NCI-H2171 (cell line): ENCODE measurements at regions not wholly inside any gene's neighbourhood (a gene's known extent, or its start where the extent isn't known, plus 50 kb on each side); places are given as distances from the start of the nearest gene placed in this dataset.

Source experiments
- DNase-seq: peaks from one replicate; lab custom pipeline; 2025; lab: John Stamatoyannopoulos, UW

DNA sequence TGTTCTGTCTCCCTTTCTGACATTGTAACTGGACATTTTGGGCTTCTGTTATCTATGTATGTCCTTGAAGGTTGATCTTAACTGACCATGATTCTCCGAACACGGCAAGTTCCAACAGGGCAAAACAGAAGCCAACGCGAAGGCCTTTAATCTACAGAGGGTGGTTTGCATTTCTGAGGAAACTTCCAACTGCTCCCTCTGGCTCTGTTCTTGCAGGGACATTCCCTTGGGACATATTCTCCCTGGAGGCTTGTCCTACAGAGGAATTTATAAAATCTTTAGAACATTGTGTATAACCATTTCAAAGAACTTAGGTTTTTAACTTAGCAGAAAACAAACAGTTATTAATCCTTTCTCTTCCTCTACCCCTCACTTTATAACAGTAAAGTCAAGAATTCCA lies 189.0 kb upstream of the CDYL start:
- no peak for DNase-seq

DNA sequence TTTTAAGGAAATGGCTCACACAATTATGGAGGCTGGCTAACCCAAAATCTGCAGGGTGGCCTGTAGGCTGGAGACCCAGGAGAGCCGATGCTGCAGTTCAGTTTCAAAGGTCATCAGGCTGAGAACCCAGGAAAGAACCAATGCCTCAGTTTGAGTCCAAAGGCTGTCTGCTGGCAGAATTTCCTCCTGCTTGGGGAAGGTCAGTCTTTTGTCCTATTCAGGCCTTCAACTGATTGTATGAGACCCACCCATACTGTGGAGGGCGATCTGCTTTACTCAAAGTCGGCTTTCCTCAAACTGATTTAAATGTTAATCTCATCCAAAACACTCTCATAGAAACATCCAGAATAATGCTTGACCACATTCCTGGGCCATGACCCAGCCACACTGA lies 189.7 kb upstream of the CDYL start:
- no peak for DNase-seq

- no peak for DNase-seq
Measured at GRCh38 chr6:4585682-4586468, 190.3 kb upstream of the CDYL start.

- no peak for DNase-seq
Measured at GRCh38 chr6:4584801-4585200, 191.4 kb upstream of the CDYL start.

- DNase-seq: no peak
Measured at GRCh38 chr6:4582506-4583417, 193.4 kb upstream of the CDYL start.

- DNase-seq: no peak
Measured at GRCh38 chr6:4581468-4582385, 194.5 kb upstream of the CDYL start.

- DNase-seq: no peak
Measured at GRCh38 chr6:4580361-4580760, 195.8 kb upstream of the CDYL start.

DNA sequence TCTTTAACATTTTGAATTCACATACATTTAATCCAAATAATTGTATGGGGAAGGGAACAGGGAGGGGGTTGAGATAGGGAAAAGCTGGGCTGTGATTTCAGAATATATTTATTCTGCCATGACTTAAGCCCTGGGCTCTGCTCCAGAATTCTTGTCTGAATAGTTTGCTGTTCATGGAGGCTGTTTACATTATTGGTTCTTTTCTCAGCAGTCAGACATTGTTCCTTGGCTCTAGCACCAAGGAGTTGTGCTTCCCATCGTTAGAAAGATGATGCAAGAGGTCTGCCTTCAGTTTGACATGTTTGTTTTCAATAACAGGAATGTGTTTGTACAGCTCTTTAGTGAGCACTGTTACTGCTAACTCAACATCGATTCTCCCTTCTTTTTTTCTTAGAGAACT lies 198.8 kb upstream of the CDYL start:
- DNase-seq: no peak

DNA sequence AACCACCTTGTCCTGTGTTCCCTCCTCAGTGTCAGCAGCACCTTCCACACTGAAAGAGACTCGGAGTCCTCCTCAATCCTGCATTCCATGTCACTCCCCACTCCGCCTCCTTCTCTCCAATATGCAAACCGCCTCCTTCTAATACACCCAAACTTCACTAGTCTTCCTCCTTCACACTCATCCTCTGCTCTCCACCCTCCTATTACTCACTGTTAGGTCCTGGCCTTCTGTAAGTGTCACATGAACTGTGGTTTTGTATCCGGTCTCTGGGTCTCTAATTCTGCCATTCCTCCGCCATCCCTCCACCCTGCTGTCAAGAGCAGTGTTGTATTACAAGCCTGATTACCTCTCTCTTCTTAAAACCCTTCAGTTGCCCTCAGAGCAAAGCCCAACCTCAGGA lies 200.5 kb upstream of the CDYL start:
- DNase-seq: no peak

GRCh38 chr6:4574007-4574406 lies 202.2 kb upstream of the CDYL start:
- DNase-seq: no peak

- no peak for DNase-seq
Measured at GRCh38 chr6:4571011-4571410, 205.2 kb upstream of the CDYL start.

GRCh38 chr6:4568138-4568537 lies 208.1 kb upstream of the CDYL start:
- no peak for DNase-seq

DNA sequence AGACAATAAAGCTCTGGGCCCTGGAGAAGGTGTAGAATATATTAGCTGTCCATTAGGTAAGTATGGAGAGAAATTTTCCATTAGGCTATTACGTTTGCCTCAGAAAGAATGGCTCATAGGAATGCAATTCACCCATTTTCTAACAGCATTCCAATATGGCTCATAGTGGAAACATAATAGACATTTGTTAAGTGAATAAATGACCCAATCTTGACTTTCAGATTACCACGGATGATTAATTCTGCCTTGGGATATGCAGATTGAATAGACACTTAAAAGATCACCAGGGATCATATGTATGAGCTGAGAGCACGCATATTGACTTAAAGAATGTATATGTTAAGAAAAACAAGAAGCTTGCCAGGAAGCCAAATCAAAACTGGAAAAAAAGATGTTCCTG lies 209.1 kb upstream of the CDYL start:
- DNase-seq: no peak

GRCh38 chr6:4565301-4566250 lies 210.6 kb upstream of the CDYL start:
- DNase-seq: no peak

- no peak for DNase-seq
Measured at GRCh38 chr6:4564801-4565271, 211.4 kb upstream of the CDYL start.

GRCh38 chr6:4563877-4564276 lies 212.3 kb upstream of the CDYL start:
- no peak for DNase-seq

DNA sequence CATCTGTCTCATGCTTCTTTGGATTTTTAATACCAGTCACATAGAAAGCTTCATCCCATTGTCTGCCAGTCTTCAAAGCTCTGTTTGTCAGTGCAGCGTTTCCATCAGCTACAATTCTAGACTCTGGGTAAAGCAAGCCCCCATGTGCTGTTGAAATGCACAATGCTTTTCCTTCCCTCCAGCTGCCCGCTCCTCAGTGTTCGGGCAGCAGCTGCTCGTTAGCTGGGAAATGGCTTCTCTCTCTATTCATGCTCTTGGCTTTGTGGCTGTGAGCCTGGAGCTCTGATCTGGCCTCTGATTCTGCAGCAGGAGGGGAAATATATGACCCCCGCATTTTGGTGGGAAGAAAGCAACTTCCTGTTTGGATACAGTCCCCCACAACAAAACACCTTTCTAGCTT lies 213.0 kb upstream of the CDYL start:
- no peak for DNase-seq

- no peak for DNase-seq
Measured at GRCh38 chr6:4561773-4562400, 214.3 kb upstream of the CDYL start.

DNA sequence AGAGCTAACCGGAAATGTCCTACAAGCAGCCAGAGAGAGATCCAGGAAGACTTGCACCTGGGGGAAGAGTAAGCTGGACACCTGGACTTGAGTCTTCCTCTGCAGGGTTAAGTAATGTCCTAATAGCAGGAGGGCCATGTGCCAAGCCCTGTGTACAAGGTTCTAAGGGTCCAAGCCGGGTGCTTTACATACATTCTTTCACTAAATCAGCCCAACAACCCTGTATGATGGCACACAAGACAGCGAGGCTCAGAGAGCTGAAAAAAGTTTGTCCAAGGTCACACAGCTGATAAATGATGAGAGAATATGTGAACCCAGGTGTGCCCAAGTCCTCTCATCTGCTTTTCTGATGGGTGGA lies 215.1 kb upstream of the CDYL start:
- no peak for DNase-seq

- no peak for DNase-seq
Measured at GRCh38 chr6:4560221-4561077, 215.8 kb upstream of the CDYL start.
